ENCODE measurements at regions not wholly inside any gene's neighbourhood (a gene's known extent, or its start where the extent isn't known, plus 50 kb on each side); places are given as distances from the start of the nearest gene placed in this dataset.

- H3K27me3 ChIP-seq, result no peaks in the 10 kb centered on the region
- no peak for TF ChIP-seq CTCF (IDR thresholded peaks at IDR 0.05)
- no peak for DNase-seq (ENCODE audit: low spot score)
- no peaks in the 10 kb centered on the region for H3K4me1 ChIP-seq
- peaks cover 0 to 7% of the 10 kb centered on the region in 2 donors for H3K9me3 ChIP-seq
- no peak overlapping the region for H3K4me3 ChIP-seq
- H3K27ac ChIP-seq, result no peak overlapping the region
- no peaks in the 10 kb centered on the region for H3K36me3 ChIP-seq
These were observed 824.9 kb downstream of the AMY1C start for GRCh38 chr1:104574620-104575019.

GRCh38 chr1:104592926-104593325 lies 843.2 kb downstream of the AMY1C start:
- TF ChIP-seq CTCF (IDR thresholded peaks at IDR 0.05), result no peak
- Histone ChIP-seq H3K4me1 (no peaks in the 10 kb centered on the region), H3K27me3 (no peaks in the 10 kb centered on the region), H3K27ac (no peak overlapping the region), H3K36me3 (no peaks in the 10 kb centered on the region), H3K9me3 (no peaks in the 10 kb centered on the region), H3K4me3 (no peak overlapping the region)
- DNase-seq (ENCODE audit: low spot score), result no peak

- Histone ChIP-seq H3K4me3 (no peak overlapping the region), H3K36me3 (no peaks in the 10 kb centered on the region), H3K27me3 (no peaks in the 10 kb centered on the region), H3K9me3 (no peaks in the 10 kb centered on the region), H3K27ac (no peak overlapping the region), H3K4me1 (no peaks in the 10 kb centered on the region)
- DNase-seq (ENCODE audit: low spot score), result no peak
- no peak for TF ChIP-seq CTCF (IDR thresholded peaks at IDR 0.05)
These were observed 843.9 kb downstream of the AMY1C start for GRCh38 chr1:104593413-104594187.

- Histone ChIP-seq H3K9me3 (peaks cover 0 to 19% of the 10 kb centered on the region in 2 donors), H3K36me3 (no peaks in the 10 kb centered on the region)
- TF ChIP-seq CTCF (IDR thresholded peaks at IDR 0.05), result no peak
These were observed 867.8 kb downstream of the AMY1C start for GRCh38 chr1:104617474-104617873.

GRCh38 chr1:104621221-104621620 lies 871.5 kb downstream of the AMY1C start:
- no peak for DNase-seq (ENCODE audit: low spot score)
- peaks cover 0 to 19% of the 10 kb centered on the region in 2 donors for H3K9me3 ChIP-seq
- H3K36me3 ChIP-seq, result no peaks in the 10 kb centered on the region
- no peaks in the 10 kb centered on the region for H3K27me3 ChIP-seq
- H3K4me3 ChIP-seq, result no peak overlapping the region
- H3K27ac ChIP-seq, result no peak overlapping the region
- no peaks in the 10 kb centered on the region for H3K4me1 ChIP-seq
- TF ChIP-seq CTCF (IDR thresholded peaks at IDR 0.05), result no peak

More at GRCh38 chr1:104617474-104617873, 867.8 kb downstream of the AMY1C start:
- H3K27me3 ChIP-seq, result no peaks in the 10 kb centered on the region
- no peak overlapping the region for H3K27ac ChIP-seq
- no peaks in the 10 kb centered on the region for H3K4me1 ChIP-seq
- no peak overlapping the region for H3K4me3 ChIP-seq
- DNase-seq (ENCODE audit: low spot score), result no peak

GRCh38 chr1:104624538-104624937 lies 874.8 kb downstream of the AMY1C start:
- Histone ChIP-seq H3K4me3 (no peak overlapping the region), H3K36me3 (no peaks in the 10 kb centered on the region), H3K27me3 (no peaks in the 10 kb centered on the region), H3K4me1 (no peaks in the 10 kb centered on the region), H3K27ac (no peak overlapping the region), H3K9me3 (no peaks in the 10 kb centered on the region)
- no peak for DNase-seq (ENCODE audit: low spot score)
- TF ChIP-seq CTCF (IDR thresholded peaks at IDR 0.05), result no peak

Data from right atrium auricular region (tissue), 2 donors.